Bronchial epithelial cell (primary cell): ENCODE measurements at regions not wholly inside any gene's neighbourhood (a gene's known extent, or its start where the extent isn't known, plus 50 kb on each side); places are given as distances from the start of the nearest gene placed in this dataset.
"Not testable (repeated sequence)": the region's sequence is repeated elsewhere in the genome, so short reads cannot be mapped to it uniquely, and the experiment has no call there.

ENCODE experiments used
- DNase-seq: peaks from one replicate; pipeline ENCODE4 v3.0.0-alpha.2; 2010; ENCODE audit warnings: low read depth
- FAIRE-seq: peaks from 2 replicates; lab custom pipeline; 2011; peaks lifted over from hg19 to GRCh38; lab: Jason Lieb, UNC
- H3K27me3 ChIP-seq: 2 replicates; pipeline ENCODE4 v1.5.1; 2011; ENCODE audit warnings: low read length; ENCODE audit not compliant: control insufficient read depth, insufficient read depth
- H3K36me3 ChIP-seq: 2 replicates; pipeline ENCODE4 v1.5.1; 2011; ENCODE audit warnings: low read length; ENCODE audit not compliant: control insufficient read depth, insufficient read depth
- H3K4me3 ChIP-seq: 2 replicates; pipeline ENCODE4 v1.5.1; 2011; ENCODE audit warnings: mild to moderate bottlenecking, low read depth, low read length, control low read depth
- TF ChIP-seq, protein P1 (sequence below): IDR thresholded peaks from 2 replicates; pipeline ENCODE4 v1.5.1; 2011; ENCODE audit warnings: mild to moderate bottlenecking, moderate library complexity, low read length, control low read depth, inconsistent platforms; ENCODE audit not compliant: insufficient read depth, severe bottlenecking

DNA sequence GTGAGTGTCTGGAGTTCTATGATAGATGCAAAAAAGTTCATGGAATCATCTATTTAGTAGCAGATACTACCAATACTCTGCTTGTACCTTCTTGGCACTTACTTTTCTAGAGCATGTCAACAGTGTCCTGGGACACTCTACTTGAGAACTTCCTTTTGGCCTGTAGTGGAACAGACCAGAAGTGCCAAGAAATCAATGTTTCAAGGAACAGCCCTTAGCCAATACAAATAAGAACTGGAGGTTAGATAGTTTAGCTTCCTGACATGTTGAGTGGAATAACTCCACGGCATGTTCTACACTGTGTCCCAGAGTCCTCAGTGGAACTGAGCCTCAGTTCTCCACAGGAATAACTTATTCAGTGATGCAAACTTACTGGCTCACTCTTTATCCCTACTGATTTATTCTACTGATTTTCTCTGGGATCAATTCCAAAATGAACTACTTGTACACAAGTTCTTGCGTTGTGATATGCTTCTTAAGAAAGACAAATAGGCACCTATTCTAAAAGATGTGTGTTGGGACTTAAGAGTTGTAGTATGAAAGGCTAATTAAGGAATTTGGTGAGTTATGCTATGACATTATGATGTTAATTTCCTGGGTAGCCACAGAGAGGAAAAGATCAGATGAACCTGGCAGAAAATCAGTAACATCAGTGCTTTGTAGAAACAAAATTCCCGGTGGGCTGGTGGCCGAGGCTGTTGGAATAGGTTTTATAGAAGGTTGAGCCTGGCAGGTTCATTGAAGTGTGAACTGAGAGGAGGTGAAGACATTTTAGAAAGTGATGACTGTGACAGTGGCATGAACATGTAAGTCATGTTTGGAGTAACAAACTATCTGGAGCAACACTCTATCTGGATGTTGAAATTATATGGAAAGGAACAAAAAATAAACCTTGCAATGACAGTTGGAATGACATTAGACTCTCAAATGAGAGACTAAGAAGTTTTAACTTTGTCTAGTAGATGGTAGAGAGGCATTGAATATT lies 101.8 kb upstream of the RBMS3 start:
- Histone ChIP-seq H3K36me3 (no peaks in the 10 kb centered on the region), H3K4me3 (no peak overlapping the region), H3K27me3 (no peaks in the 10 kb centered on the region)
- TF ChIP-seq, protein P1, sequence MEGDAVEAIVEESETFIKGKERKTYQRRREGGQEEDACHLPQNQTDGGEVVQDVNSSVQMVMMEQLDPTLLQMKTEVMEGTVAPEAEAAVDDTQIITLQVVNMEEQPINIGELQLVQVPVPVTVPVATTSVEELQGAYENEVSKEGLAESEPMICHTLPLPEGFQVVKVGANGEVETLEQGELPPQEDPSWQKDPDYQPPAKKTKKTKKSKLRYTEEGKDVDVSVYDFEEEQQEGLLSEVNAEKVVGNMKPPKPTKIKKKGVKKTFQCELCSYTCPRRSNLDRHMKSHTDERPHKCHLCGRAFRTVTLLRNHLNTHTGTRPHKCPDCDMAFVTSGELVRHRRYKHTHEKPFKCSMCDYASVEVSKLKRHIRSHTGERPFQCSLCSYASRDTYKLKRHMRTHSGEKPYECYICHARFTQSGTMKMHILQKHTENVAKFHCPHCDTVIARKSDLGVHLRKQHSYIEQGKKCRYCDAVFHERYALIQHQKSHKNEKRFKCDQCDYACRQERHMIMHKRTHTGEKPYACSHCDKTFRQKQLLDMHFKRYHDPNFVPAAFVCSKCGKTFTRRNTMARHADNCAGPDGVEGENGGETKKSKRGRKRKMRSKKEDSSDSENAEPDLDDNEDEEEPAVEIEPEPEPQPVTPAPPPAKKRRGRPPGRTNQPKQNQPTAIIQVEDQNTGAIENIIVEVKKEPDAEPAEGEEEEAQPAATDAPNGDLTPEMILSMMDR = no peak
- no peak for FAIRE-seq
- DNase-seq = no peak

DNA sequence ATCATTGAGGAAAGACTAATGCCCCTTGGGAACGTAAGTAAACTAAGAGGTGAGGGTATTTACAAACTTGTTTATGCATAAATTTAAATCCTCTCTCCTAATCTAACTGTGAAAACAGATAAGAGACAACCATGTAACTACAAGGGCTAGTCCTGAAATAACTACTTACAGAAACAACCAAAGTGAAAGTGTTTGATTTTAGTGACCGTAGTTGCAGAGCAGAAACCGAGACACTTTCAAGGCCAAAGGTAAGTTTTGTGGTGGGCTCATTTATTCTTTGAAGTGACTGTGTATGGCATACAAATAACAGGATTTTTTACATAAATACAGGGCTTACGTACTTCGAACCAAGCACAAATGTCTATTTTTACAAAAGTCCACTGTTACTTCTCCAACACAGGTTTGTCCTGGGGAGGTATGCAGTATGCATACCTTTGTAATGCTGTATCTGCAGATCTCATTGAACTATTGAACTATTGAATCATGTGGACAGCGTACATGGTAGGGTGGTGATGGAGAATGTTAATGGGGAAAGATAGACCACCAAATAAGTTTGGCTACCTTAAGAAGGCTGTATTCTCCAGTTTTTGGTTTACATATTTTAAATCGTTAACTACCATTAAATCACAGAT lies 99.6 kb upstream of the RBMS3 start:
- Histone ChIP-seq H3K4me3 (no peak overlapping the region), H3K27me3 (no peaks in the 10 kb centered on the region), H3K36me3 (no peaks in the 10 kb centered on the region)
- DNase-seq (no peak), FAIRE-seq (no peak)
- TF ChIP-seq, protein P1 = no peak

DNA sequence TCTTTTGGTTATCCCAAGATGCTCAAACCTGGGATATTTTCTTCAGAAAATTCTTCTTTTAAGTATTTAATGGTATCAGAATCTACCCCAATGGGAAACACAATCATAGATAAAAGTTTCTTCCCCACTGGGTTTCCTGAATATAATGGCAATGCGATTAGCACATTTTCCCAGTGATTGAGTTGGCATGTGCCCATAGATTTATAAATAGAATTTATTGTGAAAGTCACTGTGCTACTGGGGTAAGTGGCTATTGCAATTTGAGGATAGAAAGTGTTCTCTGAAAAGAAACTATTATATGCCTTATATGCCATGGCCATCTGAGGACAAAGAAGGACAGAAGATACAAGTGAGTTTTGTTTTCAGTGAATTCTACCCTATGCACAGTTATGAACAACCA lies 99.0 kb upstream of the RBMS3 start:
- Histone ChIP-seq H3K4me3 (no peak overlapping the region), H3K27me3 (no peaks in the 10 kb centered on the region), H3K36me3 (no peaks in the 10 kb centered on the region)
- no peak for DNase-seq
- FAIRE-seq = no peak
- TF ChIP-seq, protein P1 = no peak

DNA sequence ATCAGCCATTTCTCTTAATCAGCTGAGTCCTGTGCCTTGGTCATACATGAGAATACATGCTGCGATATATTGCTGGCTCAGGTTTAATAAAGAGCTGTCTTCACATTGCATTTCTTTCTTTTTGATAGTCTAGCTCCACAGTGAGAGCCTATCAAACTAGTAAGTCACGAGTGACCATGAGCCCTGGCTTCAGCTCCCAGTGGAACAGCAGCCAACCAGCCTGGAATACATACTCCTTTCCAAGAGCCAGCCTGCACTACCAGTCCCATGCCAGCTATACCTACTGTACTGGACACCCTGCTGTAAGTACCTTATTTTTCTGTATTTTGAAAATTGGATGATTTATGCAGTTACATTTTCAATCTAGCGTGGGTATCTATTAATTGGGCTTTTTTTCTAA lies 98.0 kb upstream of the RBMS3 start:
- not testable (repeated sequence) for H3K27me3 ChIP-seq, FAIRE-seq, H3K36me3 ChIP-seq, DNase-seq, H3K4me3 ChIP-seq

DNA sequence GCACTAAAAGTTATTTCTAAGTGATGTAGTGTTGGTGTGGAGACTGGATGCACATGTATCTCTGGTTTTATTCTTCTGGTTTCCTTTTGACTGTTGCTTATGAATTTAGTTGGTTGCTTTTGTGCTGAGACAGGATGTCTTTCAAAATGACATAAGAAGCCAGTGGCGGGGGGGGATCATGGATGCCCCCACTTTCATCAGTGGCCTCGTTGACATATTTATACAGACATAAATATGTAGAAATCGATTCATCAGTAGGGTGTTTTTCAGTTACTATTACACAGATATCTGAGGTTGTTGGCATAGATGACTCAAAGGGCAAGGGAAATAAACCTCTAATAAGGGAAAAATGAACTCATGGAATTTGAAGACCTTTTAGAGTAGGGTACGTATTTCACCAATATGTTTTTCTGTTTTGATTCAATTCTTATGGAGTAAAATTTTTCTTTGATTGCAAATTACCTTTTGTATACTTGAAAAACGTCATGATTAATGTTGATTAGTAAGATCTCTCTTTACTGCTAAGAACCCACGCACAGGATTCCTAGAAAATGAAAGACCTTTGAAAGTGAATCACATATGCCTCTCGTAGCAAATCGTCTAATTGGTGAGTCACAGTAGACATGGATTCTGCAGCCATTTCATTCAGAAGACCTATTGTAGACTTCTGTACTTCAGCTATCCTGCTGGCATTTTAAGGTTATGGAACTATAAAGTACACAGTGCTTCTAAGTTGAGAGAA lies 97.4 kb upstream of the RBMS3 start:
- H3K36me3 ChIP-seq = no peaks in the 10 kb centered on the region
- H3K4me3 ChIP-seq = no peak overlapping the region
- H3K27me3 ChIP-seq = no peaks in the 10 kb centered on the region
- TF ChIP-seq, protein P1 = no peak
- FAIRE-seq (no peak), DNase-seq (peak; percentile 73)

DNA sequence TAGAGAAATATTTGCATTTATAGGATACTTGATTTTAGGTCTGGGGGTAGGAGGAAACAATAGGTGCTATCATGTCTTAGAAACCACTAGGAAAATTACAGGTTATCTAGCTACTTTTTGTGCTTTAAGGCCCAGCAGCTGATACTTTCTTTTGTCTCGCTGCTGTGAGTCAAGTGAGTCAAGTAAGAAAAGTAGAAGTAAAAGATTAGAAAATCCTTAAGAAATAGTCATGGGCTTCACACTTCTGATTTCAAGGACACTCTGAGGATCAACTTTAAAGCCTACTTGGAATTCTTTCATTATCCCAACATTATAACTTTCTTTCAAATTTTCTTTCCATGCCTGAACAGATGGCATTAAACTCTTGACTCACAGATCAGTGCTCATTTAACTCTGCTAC lies 95.2 kb upstream of the RBMS3 start:
- Histone ChIP-seq H3K4me3 (no peak overlapping the region), H3K27me3 (no peaks in the 10 kb centered on the region), H3K36me3 (no peaks in the 10 kb centered on the region)
- FAIRE-seq (no peak), DNase-seq (peak; percentile 13)
- TF ChIP-seq, protein P1 = no peak
